HL-60 (cell line): ENCODE measurements at regions not wholly inside any gene's neighbourhood (a gene's known extent, or its start where the extent isn't known, plus 50 kb on each side); places are given as distances from the start of the nearest gene placed in this dataset.

Source experiments
- DNase-seq, 2 experiments: peaks; one replicate each; pipeline ENCODE4 v3.0.0-alpha.2; 2010 to 2020; ENCODE audit warnings: low read depth in 1 of 2, low spot score in 1 of 2
- H3K27ac ChIP-seq: fragments of 250-450 bp; sonication (Bioruptor Pico); replicated peaks from 2 replicates; pipeline ENCODE4 v1.5.1; 2020; ENCODE audit warnings: mild to moderate bottlenecking, moderate library complexity
- H3K27me3 ChIP-seq: fragments of 250-450 bp; sonication (Bioruptor Pico); 2 replicates; pipeline ENCODE4 v1.5.1; 2021; ENCODE audit warnings: mild to moderate bottlenecking, moderate library complexity; ENCODE audit not compliant: insufficient read depth, poor library complexity, severe bottlenecking
- H3K4me3 ChIP-seq: replicated peaks from 2 replicates; pipeline ENCODE4 v1.5.1; 2011; ENCODE audit warnings: mild to moderate bottlenecking, control low read depth, low read length; ENCODE audit not compliant: insufficient read depth
- CTCF ChIP-seq: IDR thresholded peaks from one replicate; pipeline ENCODE4 v1.5.1; 2011; ENCODE audit warnings: low read length, control low read depth, inconsistent platforms; ENCODE audit not compliant: insufficient read depth
- GABPA ChIP-seq: IDR thresholded peaks from 2 replicates; pipeline ENCODE4 v1.6.1; 2012; ENCODE audit warnings: low read depth
- POLR2AphosphoS5 ChIP-seq: IDR thresholded peaks from 2 replicates; pipeline ENCODE4 v1.6.1; 2012; ENCODE audit warnings: low read depth
- REST ChIP-seq: IDR thresholded peaks from 2 replicates; pipeline ENCODE4 v1.6.1; 2012; ENCODE audit warnings: low read depth; ENCODE audit not compliant: insufficient replicate concordance
- SPI1 ChIP-seq: IDR thresholded peaks from 2 replicates; pipeline ENCODE4 v1.6.1; 2012; ENCODE audit warnings: low read depth, mild to moderate bottlenecking, borderline replicate concordance

- Histone ChIP-seq H3K27me3 (no peaks in the 10 kb centered on the region), H3K4me3 (no peak overlapping the region), H3K27ac (no peak overlapping the region)
- no peak for DNase-seq
- TF ChIP-seq REST, result no peak
- no peak for TF ChIP-seq POLR2AphosphoS5
- TF ChIP-seq SPI1, result no peak
- TF ChIP-seq GABPA, result no peak
- no peak for TF ChIP-seq CTCF
Observed at GRCh38 chr11:109120341-109120740, 301.6 kb upstream of the C11orf87 start.

GRCh38 chr11:109121173-109121932 is 300.6 kb upstream of the C11orf87 start:
- DNase-seq, result no peak
- no peak for TF ChIP-seq CTCF
- TF ChIP-seq REST, result no peak
- no peak for TF ChIP-seq SPI1
- H3K27ac ChIP-seq, result no peak overlapping the region
- no peaks in the 10 kb centered on the region for H3K27me3 ChIP-seq
- no peak overlapping the region for H3K4me3 ChIP-seq

DNA sequence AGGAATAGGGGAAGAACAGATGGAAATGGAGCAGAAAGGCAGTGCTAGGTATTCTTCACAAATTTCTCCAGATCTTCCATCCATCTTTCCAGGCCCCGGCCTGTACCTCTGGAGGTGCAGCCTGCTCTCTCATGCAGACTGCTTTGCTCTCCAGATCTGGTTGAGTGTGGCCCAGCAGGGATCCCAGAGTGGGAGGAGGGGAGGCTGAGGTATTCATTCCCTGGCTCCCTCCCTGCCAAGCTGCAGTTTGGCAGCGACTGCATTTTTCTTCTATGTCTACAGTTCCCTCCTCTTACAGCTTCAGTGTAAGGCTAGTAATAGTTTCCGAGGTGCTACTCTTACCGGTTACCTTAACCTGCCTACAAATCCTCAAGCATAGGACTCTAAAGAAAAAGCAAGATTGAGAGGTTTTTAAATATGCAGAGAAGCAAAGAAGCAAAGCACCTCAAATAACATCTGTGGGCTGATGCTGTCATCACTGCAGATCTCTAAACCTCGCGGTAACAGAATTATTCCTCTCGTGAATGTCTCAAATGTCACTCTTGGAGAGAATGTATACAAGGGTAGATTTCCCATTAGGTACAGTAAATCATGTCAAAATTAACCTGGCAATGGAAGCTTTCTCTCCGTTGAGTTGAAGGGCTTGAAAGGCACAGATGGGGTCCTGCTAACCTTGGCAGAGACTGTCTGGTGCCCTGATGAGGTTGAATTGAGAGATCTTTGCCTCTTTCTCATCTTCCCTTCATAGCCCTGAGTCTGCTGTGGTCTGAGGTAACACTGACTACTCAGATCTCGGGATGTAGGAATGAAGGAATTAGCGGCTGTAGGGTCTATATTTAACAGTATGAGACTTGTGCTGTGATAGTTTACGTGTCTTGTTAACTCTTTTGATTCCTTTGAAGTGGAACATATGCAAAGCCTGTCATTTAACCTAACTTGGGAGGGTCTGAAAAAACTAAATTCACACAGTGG is 297.9 kb upstream of the C11orf87 start:
- H3K27me3 ChIP-seq, result no peaks in the 10 kb centered on the region
- no peak overlapping the region for H3K27ac ChIP-seq
- DNase-seq, result no peak
- no peak overlapping the region for H3K4me3 ChIP-seq
- TF ChIP-seq POLR2AphosphoS5, result no peak
- no peak for TF ChIP-seq CTCF
- no peak for TF ChIP-seq REST
- no peak for TF ChIP-seq GABPA
- TF ChIP-seq SPI1, result no peak
